ENCODE measurements at regions not wholly inside any gene's neighbourhood (a gene's known extent, or its start where the extent isn't known, plus 50 kb on each side); places are given as distances from the start of the nearest gene placed in this dataset.

DNA sequence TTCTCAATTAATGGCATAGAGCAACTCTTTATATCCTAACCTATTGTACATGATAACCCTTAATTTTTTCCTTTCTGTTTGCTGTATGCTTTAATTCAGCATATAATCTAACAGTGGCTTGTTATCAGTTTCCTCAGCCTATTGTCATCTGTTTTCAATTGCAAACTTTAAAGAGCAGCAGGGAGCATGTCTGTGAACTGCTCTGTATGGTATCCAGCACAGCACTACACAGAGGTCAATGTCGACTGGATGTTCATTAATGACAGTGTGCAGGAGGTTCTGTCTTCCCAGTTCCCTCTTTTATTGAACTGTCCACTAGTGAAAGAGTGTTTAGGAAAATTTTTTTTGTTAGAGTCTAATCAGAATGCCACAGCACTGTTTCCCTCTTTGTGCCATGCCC, 609.1 kb downstream of the SOX5 start:
- TF ChIP-seq POLR2A (IDR thresholded peaks at IDR 0.05) (no peak), POLR2AphosphoS5 (IDR thresholded peaks at IDR 0.05) (no peak)
- TF ChIP-seq, protein P1, sequence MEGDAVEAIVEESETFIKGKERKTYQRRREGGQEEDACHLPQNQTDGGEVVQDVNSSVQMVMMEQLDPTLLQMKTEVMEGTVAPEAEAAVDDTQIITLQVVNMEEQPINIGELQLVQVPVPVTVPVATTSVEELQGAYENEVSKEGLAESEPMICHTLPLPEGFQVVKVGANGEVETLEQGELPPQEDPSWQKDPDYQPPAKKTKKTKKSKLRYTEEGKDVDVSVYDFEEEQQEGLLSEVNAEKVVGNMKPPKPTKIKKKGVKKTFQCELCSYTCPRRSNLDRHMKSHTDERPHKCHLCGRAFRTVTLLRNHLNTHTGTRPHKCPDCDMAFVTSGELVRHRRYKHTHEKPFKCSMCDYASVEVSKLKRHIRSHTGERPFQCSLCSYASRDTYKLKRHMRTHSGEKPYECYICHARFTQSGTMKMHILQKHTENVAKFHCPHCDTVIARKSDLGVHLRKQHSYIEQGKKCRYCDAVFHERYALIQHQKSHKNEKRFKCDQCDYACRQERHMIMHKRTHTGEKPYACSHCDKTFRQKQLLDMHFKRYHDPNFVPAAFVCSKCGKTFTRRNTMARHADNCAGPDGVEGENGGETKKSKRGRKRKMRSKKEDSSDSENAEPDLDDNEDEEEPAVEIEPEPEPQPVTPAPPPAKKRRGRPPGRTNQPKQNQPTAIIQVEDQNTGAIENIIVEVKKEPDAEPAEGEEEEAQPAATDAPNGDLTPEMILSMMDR (IDR thresholded peaks at IDR 0.05), result no peak

Data from breast epithelium (tissue), 3 donors.